DMS114 treated with DMSO at 0.1 percent for 48 hours (cell line): ENCODE measurements at regions not wholly inside any gene's neighbourhood (a gene's known extent, or its start where the extent isn't known, plus 50 kb on each side); places are given as distances from the start of the nearest gene placed in this dataset.

Experiments used
- DNase-seq: peaks from one replicate; lab custom pipeline; 2025; ENCODE audit not compliant: unreplicated experiment; lab: John Stamatoyannopoulos, UW

- no peak for DNase-seq
These were observed 1328.3 kb downstream of the C4orf33 start for GRCh38 chr4:130424211-130424610.

GRCh38 chr4:130432289-130432688 is 1336.3 kb downstream of the C4orf33 start:
- no peak for DNase-seq

GRCh38 chr4:130449741-130450140 is 1353.8 kb downstream of the C4orf33 start:
- DNase-seq, result no peak

- DNase-seq, result no peak
These were observed 1372.4 kb downstream of the C4orf33 start for GRCh38 chr4:130468340-130468739.

- no peak for DNase-seq
These were observed 1382.5 kb downstream of the C4orf33 start for GRCh38 chr4:130478406-130478805.

GRCh38 chr4:130479020-130479419 is 1383.1 kb downstream of the C4orf33 start:
- DNase-seq, result no peak

- DNase-seq, result no peak
These were observed 1383.7 kb downstream of the C4orf33 start for GRCh38 chr4:130479674-130480073.

GRCh38 chr4:130484826-130485225 is 1388.9 kb downstream of the C4orf33 start:
- DNase-seq, result no peak

- no peak for DNase-seq
These were observed 1389.4 kb downstream of the C4orf33 start for GRCh38 chr4:130485371-130485770.

GRCh38 chr4:130486186-130486585 is 1390.2 kb downstream of the C4orf33 start:
- DNase-seq, result no peak

- no peak for DNase-seq
These were observed 1390.9 kb downstream of the C4orf33 start for GRCh38 chr4:130486841-130487240.

GRCh38 chr4:130510661-130511060 is 1414.7 kb downstream of the C4orf33 start:
- DNase-seq, result no peak

GRCh38 chr4:130511776-130512175 is 1415.8 kb downstream of the C4orf33 start:
- DNase-seq, result no peak

GRCh38 chr4:130524057-130524456 is 1428.1 kb downstream of the C4orf33 start:
- no peak for DNase-seq

- DNase-seq, result no peak
These were observed 1434.6 kb downstream of the C4orf33 start for GRCh38 chr4:130530505-130530904.

- no peak for DNase-seq
These were observed 1438.7 kb downstream of the C4orf33 start for GRCh38 chr4:130534651-130535050.

GRCh38 chr4:130542953-130543352 is 1447.0 kb downstream of the C4orf33 start:
- no peak for DNase-seq

- DNase-seq, result no peak
These were observed 1449.2 kb downstream of the C4orf33 start for GRCh38 chr4:130545171-130545570.

- no peak for DNase-seq
These were observed 1449.6 kb downstream of the C4orf33 start for GRCh38 chr4:130545596-130545995.

GRCh38 chr4:130559268-130559667 is 1463.3 kb downstream of the C4orf33 start:
- DNase-seq, result no peak

GRCh38 chr4:130563185-130563888 is 1467.4 kb downstream of the C4orf33 start:
- no peak for DNase-seq

- DNase-seq, result no peak
These were observed 1468.0 kb downstream of the C4orf33 start for GRCh38 chr4:130563889-130564418.

GRCh38 chr4:130568746-130569145 is 1472.8 kb downstream of the C4orf33 start:
- no peak for DNase-seq
